Esophagus muscularis mucosa (tissue), 3 donors: ENCODE measurements at regions not wholly inside any gene's neighbourhood (a gene's known extent, or its start where the extent isn't known, plus 50 kb on each side); places are given as distances from the start of the nearest gene placed in this dataset.

Experiments
- POLR2A ChIP-seq: fragments of 450-650 bp; IDR thresholded peaks from one replicate; pipeline ENCODE4 v1.6.1; 2017; ENCODE audit warnings: antibody characterized with exemption, moderate library complexity, mild to moderate bottlenecking, low read depth
- TF ChIP-seq, protein P1 (sequence below), 3 experiments: fragments of 200-600 bp in 2 of 3; fragments of 450-650 bp in 1 of 3; sonication (generic) in 2 of 3; IDR thresholded peaks; one replicate each; pipeline ENCODE4 v1.5.1; 2017 to 2019; ENCODE audit warnings: antibody characterized with exemption in 3 of 3, mild to moderate bottlenecking in 2 of 3, moderate library complexity in 1 of 3

DNA sequence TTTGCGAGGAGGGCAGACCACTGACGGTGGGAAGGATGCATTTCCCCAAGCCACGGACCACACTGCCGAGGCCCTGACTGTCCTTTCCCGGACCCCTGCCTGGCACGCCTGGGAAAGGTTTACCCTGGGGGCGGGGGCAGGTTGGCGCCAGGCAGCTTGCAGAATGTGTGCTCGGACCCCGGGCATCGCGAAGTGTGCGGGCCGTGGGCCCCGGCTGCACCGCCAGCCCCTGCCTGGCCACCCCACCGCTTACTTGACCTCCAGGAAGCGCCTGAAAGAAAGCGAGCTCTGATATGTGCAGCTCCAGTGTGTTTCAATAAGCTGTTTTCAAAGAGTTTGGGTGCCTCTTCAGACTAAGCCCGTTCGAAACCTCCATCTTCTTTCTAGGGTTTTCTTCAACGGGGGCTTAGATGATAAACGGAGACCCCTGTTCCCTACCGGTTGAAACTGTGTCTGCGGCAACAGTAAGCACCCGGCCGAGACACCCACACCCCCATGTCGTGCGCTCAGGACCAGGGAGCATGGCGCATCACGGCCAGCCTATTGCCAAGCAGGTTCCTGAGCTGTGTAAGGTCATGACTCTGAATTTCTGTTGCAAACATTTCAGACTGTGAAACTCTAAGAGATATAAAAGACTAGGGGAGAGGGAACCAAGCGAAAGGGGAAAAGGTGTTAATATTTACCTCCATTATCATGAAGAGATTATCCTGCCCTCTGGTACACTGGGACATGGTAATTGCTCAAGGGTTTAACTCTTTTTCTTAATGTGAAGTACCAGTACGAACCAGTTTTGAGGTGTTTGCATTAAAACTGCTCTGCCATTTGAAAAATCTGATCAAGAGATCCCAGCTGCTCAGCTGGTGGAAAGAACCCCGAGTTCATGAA lies 231.2 kb upstream of the FOXQ1 start:
- TF ChIP-seq, protein P1, sequence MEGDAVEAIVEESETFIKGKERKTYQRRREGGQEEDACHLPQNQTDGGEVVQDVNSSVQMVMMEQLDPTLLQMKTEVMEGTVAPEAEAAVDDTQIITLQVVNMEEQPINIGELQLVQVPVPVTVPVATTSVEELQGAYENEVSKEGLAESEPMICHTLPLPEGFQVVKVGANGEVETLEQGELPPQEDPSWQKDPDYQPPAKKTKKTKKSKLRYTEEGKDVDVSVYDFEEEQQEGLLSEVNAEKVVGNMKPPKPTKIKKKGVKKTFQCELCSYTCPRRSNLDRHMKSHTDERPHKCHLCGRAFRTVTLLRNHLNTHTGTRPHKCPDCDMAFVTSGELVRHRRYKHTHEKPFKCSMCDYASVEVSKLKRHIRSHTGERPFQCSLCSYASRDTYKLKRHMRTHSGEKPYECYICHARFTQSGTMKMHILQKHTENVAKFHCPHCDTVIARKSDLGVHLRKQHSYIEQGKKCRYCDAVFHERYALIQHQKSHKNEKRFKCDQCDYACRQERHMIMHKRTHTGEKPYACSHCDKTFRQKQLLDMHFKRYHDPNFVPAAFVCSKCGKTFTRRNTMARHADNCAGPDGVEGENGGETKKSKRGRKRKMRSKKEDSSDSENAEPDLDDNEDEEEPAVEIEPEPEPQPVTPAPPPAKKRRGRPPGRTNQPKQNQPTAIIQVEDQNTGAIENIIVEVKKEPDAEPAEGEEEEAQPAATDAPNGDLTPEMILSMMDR (IDR thresholded peaks at IDR 0.05): no peak
- no peak for TF ChIP-seq POLR2A
